HG02981 (cell line): ENCODE measurements at regions not wholly inside any gene's neighbourhood (a gene's known extent, or its start where the extent isn't known, plus 50 kb on each side); places are given as distances from the start of the nearest gene placed in this dataset.
"Not testable (repeated sequence)": the region's sequence is repeated elsewhere in the genome, so short reads cannot be mapped to it uniquely, and the experiment has no call there.

Experiments
- ATAC-seq: cut with Tn5 transposase; IDR thresholded peaks from one replicate; pipeline ENCODE4 v1.9.1; 2021; ENCODE audit warnings: mild to moderate bottlenecking, moderate library complexity; ENCODE audit not compliant: unreplicated experiment

DNA sequence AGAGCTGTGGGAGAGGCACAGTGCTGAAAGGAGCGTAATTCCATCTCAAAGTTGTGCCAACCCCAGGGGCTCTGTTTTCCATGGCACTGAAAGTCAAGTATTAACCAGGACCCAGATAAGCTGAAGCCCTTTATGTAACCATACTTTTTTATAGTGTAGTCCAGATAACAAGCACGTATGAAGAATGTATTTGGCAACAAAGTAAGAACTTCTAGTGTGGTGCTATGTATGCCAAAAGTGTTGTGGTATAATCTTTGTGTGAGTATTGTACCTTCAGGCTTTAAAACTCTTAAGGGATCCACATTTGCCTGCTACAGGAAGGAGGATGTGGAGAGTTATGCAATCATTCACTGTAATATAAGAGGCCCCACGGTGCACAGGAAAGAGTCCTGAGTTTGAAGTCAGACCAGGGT lies 129.4 kb downstream of the IBTK start:
- ATAC-seq: no peak

DNA sequence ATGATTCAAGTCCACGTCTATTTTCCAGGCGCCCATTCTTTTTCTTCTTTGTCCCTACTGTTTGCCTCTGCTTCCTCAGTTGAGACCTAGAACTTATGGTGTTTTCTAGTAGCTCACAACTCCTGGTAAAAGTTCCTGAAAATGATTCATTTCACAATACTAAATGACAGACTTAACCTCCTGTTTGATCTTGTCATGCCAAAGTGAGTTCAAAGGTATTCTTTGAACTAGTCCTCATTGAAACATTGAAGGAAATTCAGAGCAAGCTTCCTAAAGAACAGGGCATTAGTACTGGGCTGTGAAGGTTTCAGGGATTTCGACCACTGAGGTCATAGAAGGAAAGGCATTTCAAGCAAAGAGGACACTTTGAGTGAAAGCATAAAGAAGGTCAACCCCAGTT lies 132.8 kb downstream of the IBTK start:
- ATAC-seq: no peak

DNA sequence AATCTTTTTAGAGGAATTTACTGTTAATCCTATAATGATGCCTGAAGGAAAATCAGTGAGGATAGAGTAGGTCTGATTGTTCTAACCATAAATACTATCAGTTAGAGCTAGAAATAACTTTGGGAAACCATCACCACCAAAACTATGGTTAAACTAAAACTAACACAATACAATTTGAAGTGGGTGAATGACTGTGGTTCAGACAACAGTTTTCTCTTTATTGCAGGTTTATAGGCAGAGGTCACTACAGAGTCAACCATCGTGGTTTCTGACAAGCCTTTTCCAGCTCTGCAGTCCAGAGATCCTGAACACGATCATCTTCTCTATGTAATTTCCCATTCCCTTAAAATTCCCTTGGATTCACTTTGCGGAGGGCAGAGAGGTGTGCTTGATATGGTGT lies 134.3 kb downstream of the IBTK start:
- no peak for ATAC-seq

DNA sequence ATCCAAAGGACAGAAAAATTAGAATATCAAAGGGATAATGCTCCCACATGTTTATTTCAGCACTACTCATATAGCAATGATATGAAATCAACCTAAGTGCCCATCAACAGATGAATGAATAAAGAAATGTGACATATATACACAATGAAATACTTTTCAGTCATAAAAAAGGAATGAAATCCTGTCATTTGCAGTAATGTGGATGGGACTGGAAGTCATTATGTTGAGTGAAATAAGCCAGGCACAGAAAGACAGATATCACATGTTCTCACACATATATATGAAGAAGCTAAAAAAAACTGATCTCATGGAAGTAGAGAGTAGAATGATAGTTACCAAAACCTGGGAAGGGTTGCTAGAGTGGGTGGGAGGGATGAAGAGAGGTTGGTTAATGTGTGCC lies 135.7 kb downstream of the IBTK start:
- ATAC-seq: no peak

DNA sequence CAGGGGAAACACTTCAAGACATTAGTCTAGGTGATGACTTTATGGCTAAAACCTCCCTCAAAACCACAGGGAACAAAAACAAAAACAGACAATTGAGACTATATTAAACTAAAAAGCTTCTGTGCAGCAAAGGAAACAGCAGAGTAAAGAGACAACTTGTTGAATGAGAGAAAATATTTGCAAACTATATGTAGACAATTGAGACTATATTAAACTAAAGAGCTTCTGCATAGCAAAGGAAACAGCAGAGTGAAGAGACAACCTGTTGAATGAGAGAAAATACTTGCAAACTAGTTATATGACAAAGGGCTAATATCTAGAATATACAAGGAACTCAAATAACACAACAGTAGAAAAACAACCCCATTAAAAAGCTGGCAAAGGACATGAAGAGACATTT lies 136.4 kb downstream of the IBTK start:
- no peak for ATAC-seq

DNA sequence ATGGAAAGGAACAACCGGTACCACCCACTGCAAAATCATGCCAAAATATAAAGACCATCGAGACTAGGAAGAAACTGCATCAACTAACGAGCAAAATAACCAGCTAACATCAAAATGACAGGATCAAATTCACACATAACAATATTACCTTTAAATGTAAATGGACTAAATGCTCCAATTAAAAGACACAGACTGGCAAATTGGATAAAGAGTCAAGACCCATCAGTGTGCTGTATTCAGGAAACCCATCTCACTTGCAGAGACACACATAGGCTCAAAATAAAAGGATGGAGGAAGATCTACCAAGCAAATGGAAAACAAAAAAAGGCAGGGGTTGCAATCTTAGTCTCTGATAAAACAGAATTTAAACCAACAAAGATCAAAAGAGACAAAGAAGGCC lies 144.4 kb downstream of the IBTK start:
- not testable (repeated sequence) for ATAC-seq

DNA sequence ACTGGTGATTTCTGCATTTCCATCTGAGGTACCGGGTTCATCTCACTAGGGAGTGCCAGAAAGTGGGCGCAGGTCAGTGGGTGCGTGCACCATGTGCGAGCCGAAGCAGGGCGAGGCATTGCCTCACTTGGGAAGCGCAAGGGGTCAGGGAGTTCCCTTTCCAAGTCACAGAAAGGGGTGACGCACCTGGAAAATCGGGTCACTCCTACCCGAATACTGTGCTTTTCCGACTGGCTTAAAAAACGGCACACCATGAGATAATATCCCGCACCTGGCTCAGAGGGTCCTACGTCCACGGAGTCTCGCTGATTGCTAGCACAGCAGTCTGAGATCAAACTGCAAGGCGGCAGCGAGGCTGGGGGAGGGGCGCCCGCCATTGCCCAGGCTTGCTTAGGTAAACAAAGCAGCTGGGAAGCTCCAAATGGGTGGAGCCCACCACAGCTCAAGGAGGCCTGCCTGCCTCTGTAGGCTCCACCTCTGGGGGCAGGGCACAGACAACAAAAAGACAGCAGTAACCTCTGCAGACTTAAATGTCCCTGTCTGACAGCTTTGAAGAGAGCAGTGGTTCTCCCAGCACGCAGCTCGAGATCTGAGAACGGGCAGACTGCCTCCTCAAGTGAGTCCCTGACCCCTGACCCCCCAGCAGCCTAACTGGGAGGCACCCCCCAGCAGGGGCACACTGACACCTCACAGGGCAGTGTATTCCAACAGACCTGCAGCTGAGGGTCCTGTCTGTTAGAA lies 146.0 kb downstream of the IBTK start:
- not testable (repeated sequence) for ATAC-seq

DNA sequence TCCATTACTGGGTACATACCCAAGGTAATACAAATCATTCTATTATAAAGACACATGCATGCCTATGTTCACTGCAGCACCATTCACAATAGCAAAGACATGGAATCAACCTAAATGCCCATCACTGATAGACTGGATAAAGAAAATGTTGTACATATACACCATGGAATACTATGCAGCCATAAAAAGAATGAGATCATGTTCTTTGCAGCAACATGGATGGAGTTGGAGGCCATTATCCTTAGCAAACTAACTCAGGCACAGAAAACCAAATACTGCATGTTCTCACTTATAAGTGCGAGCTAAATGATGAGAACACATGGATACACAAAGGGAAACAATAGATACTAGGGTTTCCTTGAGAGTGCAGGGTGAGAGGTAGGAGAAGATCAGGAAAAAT lies 146.8 kb downstream of the IBTK start:
- ATAC-seq: not testable (repeated sequence)

DNA sequence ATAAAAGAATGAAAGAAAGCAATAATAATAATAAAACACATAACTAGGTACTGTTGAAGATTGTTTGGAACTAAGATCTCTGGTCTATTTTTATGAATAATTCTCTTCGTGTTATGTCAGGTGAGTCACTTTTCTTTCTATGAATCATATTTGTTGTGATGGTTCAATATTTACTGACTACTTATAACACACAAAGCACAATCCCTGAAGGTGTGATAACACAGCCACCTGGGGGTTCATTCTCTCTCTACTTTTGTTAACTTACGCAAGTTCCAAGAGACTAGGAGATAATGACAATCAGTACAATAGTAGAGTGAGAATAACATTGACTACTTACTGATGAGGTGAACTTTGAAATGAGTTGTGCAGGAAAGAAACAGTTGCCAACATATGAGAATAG lies 149.9 kb downstream of the IBTK start:
- no peak for ATAC-seq

DNA sequence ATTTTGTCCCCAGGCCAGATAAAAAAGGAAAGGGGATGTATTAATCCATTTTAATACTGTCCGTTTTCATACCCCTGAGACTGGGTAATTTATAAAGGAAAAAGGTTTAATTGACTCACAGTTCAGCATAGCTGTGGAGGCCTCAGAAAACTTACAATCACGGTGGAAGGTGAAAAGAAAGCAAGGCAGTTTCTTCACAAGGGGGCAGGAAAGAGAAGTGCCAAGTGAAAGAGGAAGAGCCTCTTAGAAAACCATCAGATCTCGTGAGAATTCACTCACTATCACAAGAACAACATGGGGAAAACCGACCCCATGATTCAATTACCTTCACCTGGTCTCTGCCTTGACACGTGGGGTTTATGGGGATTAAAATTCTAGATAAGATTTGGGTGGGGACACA lies 152.5 kb downstream of the IBTK start:
- ATAC-seq: no peak

DNA sequence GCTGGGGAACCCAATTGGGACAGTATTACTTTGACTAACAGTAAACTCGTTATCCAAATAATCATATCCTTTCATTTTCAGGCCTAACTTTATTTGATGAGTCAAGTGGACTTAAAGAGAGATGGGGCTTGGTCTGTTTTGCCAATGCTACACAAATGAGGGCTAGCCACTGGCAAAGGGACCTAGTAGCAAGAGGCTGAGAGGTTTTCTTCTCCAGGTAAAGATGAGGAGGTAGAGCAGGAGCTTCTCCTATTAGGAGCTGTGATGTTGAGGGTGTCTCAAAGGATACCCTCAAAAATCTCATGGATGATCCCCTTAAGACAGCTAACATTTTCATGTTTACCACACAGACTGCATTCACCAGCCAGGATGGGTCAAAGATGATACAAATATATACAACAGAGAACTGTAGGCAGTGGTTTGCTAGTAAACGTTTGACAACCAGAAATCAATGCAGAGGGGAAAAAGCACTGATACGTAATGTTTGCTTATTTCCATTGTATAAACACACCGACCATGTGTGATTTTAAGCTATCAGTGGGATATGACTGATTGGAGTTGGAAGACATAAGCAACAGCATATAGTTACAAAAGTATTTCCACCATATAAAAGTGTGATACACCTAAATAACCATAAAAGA lies 153.3 kb downstream of the IBTK start:
- ATAC-seq: no peak

DNA sequence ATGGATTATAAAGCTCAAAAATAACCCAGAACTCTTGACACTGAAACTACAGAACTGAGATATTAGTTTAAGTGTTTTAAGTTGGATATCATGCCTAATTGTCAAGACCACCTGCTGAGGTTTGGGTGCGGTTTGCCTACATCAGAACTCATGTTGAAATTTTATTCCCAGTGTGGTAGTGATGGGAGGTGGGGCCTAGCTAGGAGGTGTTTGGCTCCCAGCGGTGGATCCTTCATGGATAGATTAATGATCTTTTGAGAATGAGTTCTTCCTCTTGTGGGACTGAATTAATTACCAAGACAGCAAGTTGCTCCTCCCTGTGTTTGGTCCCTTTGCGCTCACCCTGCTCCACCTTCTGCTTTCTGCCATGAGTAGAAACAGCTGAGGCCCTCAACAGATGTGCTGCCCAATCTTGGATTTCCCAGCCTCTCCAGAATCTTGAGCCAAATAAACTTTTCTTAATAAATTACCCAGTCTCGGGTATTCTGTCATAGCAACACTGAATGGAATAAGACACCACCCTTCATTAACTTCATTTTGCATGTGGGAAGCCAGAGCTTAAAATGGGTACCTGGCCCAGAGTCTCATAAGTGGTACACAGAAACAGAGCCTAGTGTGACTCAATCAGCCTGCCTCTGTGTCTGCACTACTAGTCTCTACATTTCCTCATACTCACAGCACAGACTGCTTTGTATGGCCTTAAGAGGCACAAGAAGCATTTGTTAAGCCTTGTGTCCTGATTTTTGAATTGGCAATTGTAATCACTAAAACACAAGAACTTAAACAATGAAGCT lies 158.4 kb downstream of the IBTK start:
- no peak for ATAC-seq

DNA sequence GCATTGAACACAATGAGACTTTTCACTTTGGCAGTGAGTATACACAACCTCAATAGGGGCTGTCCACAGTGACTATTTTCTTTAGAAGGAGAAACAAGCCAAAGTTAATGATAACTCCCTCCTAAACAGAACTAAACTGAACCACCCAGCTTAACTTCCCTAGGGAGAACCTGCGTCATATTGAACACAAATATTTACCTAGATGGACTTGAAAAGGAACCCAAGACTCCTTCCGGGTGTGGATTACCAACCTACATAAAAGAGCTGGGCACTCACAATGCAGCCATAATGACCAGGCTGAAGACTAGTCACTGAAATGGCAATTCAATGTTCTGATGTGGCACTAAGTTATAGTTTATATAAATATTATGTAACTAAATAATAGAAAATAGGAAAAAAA lies 160.6 kb downstream of the IBTK start:
- ATAC-seq: no peak

DNA sequence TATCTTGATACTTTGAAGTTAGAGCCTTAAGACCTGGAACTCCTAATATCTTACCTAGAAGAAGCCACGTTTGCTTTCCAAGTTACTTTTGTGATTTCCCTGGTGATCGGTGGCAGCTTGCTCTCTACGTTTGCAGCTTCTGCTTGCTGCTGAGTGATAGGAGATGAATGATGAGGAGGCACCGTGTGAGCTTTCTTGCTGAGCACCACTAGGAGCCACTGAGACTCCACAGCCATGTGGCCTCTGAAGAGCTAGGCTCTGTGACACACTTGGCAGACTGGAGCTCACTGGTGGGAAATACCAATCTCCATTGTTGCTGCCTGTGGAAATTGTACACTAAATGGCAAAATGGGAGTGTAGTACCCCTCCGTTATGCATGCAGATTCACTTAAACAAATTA lies 161.8 kb downstream of the IBTK start:
- ATAC-seq: no peak

DNA sequence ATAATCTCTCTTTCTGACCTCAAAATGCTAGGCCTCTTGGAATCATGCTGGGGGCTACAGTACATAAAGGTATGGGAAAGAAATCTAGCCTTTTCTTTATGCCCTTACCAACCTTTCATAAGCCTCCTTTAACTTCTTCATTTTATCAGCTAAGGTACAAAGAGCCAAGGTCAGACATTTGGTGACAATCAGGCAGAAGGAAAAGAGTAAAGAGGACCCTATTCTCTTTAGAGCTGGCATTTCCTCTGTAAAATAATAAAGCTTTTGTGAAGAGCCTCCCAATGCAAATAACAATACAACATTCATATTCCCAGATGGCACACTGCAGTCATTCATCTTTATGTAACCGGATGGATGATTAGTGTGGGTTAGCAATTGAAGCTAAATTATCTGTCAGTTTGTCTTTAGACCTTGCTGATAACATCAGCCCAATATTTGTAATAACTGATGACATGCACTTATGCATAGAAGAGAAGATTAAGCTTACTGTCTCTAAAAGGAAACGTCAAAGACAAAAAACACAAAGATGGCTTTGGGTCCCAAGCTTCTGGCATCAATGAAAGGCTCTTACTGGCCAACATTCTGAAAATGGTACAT lies 163.1 kb downstream of the IBTK start:
- ATAC-seq: no peak

DNA sequence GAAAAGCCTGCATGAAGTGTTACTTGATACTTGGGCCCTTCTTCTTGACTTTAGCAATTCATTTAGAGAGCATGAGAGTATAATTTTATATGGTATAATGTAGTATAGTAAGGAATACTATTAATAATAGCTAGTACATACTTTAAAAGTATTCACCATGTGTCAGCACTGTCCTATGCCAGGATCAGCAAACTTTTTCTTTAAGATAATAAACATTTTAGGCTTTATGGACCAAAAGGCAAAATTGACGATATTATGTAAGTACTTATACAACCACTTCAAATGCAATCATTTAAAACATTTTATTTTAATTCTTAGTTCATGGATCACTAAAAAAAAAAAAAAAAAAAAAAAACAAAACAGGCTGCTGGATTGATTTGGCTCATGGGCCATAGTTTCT lies 163.9 kb downstream of the IBTK start:
- ATAC-seq: no peak

DNA sequence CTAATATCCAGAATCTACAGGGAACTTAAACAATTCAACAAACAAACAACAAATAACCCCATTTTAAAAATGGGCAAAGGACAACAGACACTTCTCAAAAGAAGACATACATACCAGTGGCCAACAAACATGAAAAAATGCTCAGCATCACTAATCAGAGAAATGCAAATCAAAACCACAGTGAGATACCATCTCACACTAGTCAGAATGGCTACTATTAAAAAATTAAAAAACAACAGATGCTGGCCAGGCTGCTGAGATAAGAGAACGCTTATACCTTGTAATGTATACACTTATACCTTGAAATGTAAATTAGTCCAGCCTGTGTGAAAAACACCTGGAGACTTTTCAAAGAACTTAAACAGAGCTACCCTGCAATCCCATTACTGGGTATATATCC lies 166.8 kb downstream of the IBTK start:
- no peak for ATAC-seq

DNA sequence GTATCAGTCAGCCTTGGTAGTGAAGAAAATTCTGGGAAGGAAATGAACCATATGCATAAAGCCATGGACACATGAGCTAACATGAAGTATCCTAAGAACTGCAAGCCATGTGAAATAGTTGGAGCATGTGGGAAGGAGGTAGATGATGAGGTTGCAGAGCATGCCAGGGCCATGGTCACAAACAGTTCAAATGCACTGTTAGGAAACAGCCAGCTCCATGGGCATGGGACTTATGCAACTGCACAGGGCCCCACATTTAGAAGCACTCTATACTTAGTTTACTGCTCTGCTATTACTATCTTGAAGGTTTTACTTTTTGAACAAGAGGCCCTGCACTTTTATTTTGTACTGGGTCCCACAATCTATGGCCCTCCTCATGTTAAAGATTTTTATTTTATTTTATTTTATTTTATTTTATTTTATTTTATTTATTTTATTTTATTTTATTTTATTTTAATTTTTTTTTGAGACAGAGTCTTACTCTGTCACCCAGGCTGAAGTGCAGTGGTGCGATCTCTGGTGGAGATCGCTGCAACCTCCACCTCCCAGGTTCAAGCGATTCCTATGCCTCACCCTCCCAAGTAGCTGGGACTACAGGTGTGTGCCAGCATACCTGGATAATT lies 169.1 kb downstream of the IBTK start:
- ATAC-seq: no peak

DNA sequence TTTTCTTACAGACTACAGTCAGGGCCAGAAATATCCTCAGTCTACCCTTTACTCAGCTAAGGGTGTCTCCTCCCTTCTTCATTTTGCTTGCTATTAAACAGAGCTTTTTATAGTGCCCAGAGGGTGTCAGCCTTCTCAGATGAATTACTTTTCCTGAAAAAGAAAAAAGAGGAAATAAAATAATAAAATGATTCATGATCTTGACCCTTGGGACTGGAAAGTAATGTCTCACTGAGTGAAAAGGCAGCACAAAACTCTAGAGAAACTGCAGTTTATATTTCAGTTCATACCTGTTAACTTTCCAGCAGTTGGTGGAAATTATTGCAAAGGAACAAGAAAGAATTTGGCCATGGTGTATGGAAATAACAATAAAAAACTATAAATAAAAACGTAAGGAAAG lies 170.6 kb downstream of the IBTK start:
- ATAC-seq: no peak

DNA sequence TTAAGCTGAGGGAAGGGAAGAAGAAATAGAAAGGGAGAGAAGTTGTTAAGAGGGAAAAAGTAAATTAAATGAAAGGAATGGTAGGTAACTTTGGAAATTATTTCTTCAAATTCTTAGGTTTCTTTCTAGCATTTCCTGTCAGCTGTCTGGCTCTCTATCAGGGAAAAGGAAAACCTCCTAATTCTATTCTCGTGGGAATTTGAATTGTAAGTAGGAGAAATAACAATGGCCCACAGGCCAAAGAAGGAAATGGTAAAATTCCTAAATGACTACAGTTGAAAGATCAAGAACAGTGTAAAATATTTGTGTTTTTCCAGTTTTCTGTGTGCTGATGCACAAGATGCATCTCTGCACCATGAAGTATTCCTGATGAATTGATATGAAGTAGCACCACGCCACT lies 173.0 kb downstream of the IBTK start:
- ATAC-seq: no peak

DNA sequence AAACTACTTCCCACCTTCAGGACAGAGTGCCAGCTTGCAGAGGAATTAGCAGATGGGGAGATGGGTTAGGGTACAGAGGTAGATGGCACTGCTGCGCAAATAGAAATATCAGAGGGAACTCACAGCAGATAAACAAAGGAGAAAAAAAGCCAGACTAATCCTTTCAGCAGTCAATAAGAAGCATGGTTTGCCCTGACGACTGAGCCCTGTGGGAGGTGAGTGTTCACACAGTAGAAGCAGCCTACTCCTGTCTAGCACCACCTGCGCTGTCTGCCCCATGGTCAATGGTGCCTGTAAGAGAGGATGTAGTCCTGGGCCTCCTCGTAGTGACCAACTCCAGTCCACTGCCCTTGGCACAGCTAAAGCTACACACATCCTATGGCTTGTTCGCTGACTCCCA lies 174.1 kb downstream of the IBTK start:
- ATAC-seq: no peak
